ENCODE measurements at regions not wholly inside any gene's neighbourhood (a gene's known extent, or its start where the extent isn't known, plus 50 kb on each side); places are given as distances from the start of the nearest gene placed in this dataset.

- no peaks in the 10 kb centered on the region for H3K36me3 ChIP-seq (ENCODE audit: control insufficient read depth, insufficient read depth, low read length)
- no peak overlapping the region for H3K4me3 ChIP-seq (ENCODE audit: low read depth, low read length)
- no peaks in the 10 kb centered on the region for H3K27me3 ChIP-seq (ENCODE audit: control insufficient read depth, insufficient read depth, low read length)
- DNase-seq (ENCODE audit: low read depth): no peak
- TF ChIP-seq CTCF (IDR thresholded peaks at IDR 0.05; ENCODE audit: insufficient read depth, low read length, poor library complexity, severe bottlenecking): no peak
Observed at GRCh38 chr9:79384501-79384900, 187.3 kb upstream of the TLE4 start.

- no peak for DNase-seq (ENCODE audit: low read depth)
- Histone ChIP-seq H3K36me3 (ENCODE audit: control insufficient read depth, insufficient read depth, low read length) (no peaks in the 10 kb centered on the region), H3K27me3 (ENCODE audit: control insufficient read depth, insufficient read depth, low read length) (no peaks in the 10 kb centered on the region), H3K4me3 (ENCODE audit: low read depth, low read length) (no peak overlapping the region)
- no peak for TF ChIP-seq CTCF (IDR thresholded peaks at IDR 0.05; ENCODE audit: insufficient read depth, low read length, poor library complexity, severe bottlenecking)
Observed at GRCh38 chr9:79387101-79387835, 184.5 kb upstream of the TLE4 start.

GRCh38 chr9:79390077-79390698 is 181.6 kb upstream of the TLE4 start:
- no peak for TF ChIP-seq CTCF (IDR thresholded peaks at IDR 0.05; ENCODE audit: insufficient read depth, low read length, poor library complexity, severe bottlenecking)
- DNase-seq (ENCODE audit: low read depth): no peak
- Histone ChIP-seq H3K4me3 (ENCODE audit: low read depth, low read length) (no peak overlapping the region), H3K27me3 (ENCODE audit: control insufficient read depth, insufficient read depth, low read length) (no peaks in the 10 kb centered on the region), H3K36me3 (ENCODE audit: control insufficient read depth, insufficient read depth, low read length) (no peaks in the 10 kb centered on the region)

- no peak for DNase-seq (ENCODE audit: low read depth)
- H3K36me3 ChIP-seq (ENCODE audit: control insufficient read depth, insufficient read depth, low read length): no peaks in the 10 kb centered on the region
- H3K27me3 ChIP-seq (ENCODE audit: control insufficient read depth, insufficient read depth, low read length): no peaks in the 10 kb centered on the region
- H3K4me3 ChIP-seq (ENCODE audit: low read depth, low read length): no peak overlapping the region
- no peak for TF ChIP-seq CTCF (IDR thresholded peaks at IDR 0.05; ENCODE audit: insufficient read depth, low read length, poor library complexity, severe bottlenecking)
Observed at GRCh38 chr9:79390781-79391770, 180.7 kb upstream of the TLE4 start.

GRCh38 chr9:79395228-79395627 is 176.5 kb upstream of the TLE4 start:
- no peak for TF ChIP-seq CTCF (IDR thresholded peaks at IDR 0.05; ENCODE audit: insufficient read depth, low read length, poor library complexity, severe bottlenecking)
- no peak overlapping the region for H3K4me3 ChIP-seq (ENCODE audit: low read depth, low read length)
- no peaks in the 10 kb centered on the region for H3K36me3 ChIP-seq (ENCODE audit: control insufficient read depth, insufficient read depth, low read length)
- no peak for DNase-seq (ENCODE audit: low read depth)
- no peaks in the 10 kb centered on the region for H3K27me3 ChIP-seq (ENCODE audit: control insufficient read depth, insufficient read depth, low read length)
